ENCODE measurements at regions not wholly inside any gene's neighbourhood (a gene's known extent, or its start where the extent isn't known, plus 50 kb on each side); places are given as distances from the start of the nearest gene placed in this dataset.
"Not testable (repeated sequence)": the region's sequence is repeated elsewhere in the genome, so short reads cannot be mapped to it uniquely, and the experiment has no call there.

DNA sequence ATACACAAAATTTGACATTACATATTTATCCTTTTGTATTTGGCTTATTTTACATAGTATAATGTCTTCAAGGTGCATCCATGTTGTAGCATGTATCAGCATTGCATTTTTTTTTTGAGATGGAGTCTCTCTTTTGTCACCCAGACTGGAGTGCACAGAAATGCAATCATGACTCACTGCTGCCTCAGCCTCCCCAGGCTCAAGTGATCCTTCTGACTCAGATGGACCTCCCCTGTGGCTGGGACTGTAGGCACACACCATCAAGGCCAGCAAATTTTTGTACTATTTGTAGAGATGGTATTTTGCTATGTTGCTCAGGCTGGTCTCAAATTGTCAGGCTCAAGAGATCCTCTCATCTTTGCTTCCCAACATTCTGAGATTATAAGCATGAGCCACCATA, 214.4 kb upstream of the ALG10B start:
- DNase-seq (ENCODE audit: extremely low read depth, low read depth), result no peak
- TF ChIP-seq, protein P1, sequence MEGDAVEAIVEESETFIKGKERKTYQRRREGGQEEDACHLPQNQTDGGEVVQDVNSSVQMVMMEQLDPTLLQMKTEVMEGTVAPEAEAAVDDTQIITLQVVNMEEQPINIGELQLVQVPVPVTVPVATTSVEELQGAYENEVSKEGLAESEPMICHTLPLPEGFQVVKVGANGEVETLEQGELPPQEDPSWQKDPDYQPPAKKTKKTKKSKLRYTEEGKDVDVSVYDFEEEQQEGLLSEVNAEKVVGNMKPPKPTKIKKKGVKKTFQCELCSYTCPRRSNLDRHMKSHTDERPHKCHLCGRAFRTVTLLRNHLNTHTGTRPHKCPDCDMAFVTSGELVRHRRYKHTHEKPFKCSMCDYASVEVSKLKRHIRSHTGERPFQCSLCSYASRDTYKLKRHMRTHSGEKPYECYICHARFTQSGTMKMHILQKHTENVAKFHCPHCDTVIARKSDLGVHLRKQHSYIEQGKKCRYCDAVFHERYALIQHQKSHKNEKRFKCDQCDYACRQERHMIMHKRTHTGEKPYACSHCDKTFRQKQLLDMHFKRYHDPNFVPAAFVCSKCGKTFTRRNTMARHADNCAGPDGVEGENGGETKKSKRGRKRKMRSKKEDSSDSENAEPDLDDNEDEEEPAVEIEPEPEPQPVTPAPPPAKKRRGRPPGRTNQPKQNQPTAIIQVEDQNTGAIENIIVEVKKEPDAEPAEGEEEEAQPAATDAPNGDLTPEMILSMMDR (IDR thresholded peaks at IDR 0.05; ENCODE audit: low read depth, low read length), result no peak

DNA sequence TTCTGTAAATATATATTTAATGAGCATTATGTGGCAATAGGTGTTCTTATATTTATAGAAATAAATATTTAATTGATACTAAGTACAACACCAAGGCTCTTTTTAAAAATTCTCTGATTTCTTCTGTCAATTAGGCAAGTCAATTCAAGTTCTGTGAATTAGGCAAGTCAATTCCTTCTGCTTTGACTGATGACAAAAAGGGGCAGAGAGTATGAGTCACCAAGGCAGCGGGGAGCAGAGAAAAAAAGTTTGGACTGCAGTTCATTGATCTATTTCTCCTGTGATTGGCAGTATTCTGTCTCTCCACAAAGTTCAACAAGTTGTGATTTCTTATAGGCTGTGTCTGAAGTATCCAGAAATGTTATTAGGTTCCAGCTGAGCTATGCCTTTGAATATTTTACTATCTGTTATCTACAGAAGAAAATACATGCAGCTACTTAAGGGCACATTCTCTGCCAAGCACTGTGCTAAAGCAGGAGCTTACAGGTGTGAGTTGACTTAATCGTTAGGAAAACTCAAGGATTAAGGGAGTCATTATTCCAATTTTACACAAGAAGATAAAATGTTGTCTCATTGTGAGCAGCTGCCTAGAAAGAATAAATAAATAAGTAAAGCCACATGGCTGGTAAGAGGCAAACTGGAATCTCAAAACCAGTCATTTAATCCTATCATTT, 206.4 kb upstream of the ALG10B start:
- TF ChIP-seq, protein P1 (IDR thresholded peaks at IDR 0.05; ENCODE audit: low read depth, low read length), result no peak
- no peak for DNase-seq (ENCODE audit: extremely low read depth, low read depth)

DNA sequence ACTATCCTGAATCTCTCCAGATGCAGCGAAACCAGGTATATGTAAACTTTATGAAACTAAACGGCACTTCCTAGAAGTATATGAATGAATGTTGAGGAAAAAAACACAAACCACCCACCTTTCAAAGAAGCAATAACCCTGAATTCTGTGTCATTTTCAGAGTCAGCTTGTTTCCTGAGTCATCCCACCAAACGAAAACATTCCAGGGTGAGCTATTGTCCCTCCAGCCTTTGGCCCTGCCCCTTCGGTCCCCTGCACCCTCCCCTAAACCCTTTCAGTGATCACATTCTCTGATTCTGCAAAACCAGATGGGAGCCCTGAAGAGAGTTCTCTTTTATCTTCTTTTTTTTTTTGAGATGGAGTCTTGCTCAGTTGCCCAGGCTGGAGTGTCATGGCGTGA, 202.6 kb upstream of the ALG10B start:
- TF ChIP-seq, protein P1 (IDR thresholded peaks at IDR 0.05; ENCODE audit: low read depth, low read length), result no peak
- DNase-seq (ENCODE audit: extremely low read depth, low read depth), result no peak

DNA sequence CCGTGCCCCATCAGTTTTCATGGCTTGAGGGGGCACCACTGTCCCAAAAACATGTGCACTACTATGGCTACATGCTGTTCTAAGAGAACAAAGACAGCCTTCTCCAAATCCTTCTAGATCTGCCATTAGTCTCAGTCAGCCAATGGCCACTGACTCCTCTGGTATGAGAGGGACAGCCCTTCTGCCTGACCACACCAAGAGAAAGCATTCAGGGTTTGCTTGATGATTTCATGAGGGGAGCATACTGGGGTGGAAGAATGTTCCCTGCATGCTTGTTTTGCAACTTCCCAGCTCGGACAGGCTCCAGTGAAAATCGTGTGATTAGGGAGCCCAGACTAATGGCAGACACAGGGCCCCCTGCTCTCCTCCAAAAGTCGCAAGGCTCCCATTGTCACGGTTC, 199.6 kb upstream of the ALG10B start:
- TF ChIP-seq, protein P1 (IDR thresholded peaks at IDR 0.05; ENCODE audit: low read depth, low read length), result no peak
- no peak for DNase-seq (ENCODE audit: extremely low read depth, low read depth)

DNA sequence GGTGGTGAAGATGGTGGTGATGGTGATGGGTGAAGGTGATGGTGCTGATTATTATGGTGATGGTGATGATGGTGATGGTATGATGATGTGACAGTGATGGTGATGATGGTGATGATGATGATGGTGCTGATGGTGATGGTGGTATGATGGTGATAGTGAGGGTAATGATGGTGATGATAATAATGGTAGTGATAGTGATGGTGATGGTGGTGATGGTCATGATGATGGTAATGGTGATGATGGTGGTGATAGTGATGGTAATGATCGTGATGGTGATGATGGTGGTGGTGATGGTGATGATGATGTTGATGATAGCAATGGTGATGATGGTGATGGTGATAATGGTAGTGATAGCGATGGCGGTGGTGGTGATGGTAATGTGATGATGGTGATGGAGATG, 197.9 kb upstream of the ALG10B start:
- TF ChIP-seq, protein P1 (IDR thresholded peaks at IDR 0.05; ENCODE audit: low read depth, low read length), result no peak
- DNase-seq (ENCODE audit: extremely low read depth, low read depth), result no peak

DNA sequence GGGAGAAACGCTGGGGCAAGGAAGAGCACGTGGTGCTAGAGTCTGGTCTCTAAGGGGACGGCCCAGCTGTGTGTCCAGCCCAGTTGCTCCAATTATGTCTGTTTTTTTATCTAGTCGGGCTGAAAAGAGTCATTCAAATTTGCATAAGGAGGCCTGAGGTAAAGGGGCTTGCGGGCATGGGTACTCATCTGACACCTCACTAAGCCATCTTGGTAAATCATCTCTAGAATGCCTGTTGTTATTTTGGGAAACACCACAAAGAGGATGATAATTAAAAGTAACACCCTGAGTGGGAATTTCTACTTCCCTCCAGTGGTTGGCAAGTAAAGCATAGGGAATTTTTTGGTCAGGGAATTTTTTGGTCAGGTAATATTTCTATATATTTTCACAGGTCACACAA, 196.1 kb upstream of the ALG10B start:
- TF ChIP-seq, protein P1 (IDR thresholded peaks at IDR 0.05; ENCODE audit: low read depth, low read length), result no peak
- no peak for DNase-seq (ENCODE audit: extremely low read depth, low read depth)

DNA sequence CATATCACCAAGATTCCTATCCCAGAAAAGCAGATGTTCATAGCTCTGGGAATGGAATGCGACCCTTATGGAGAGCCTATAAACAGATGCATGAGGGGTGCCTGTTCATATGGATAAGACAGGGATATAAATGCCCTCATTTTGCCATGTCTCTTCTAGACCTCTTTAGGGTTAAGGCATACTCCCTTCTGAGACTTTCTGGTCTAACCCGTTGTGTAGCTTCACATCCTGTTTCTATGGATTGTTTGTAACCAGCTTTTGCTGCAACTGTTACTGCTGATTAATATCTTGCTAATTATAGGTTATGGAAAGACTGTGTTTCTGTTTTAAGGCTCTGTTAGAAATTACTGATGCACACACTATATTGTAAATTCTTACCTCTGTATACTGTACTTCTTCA, 193.5 kb upstream of the ALG10B start:
- DNase-seq (ENCODE audit: extremely low read depth, low read depth), result not testable (repeated sequence)

DNA sequence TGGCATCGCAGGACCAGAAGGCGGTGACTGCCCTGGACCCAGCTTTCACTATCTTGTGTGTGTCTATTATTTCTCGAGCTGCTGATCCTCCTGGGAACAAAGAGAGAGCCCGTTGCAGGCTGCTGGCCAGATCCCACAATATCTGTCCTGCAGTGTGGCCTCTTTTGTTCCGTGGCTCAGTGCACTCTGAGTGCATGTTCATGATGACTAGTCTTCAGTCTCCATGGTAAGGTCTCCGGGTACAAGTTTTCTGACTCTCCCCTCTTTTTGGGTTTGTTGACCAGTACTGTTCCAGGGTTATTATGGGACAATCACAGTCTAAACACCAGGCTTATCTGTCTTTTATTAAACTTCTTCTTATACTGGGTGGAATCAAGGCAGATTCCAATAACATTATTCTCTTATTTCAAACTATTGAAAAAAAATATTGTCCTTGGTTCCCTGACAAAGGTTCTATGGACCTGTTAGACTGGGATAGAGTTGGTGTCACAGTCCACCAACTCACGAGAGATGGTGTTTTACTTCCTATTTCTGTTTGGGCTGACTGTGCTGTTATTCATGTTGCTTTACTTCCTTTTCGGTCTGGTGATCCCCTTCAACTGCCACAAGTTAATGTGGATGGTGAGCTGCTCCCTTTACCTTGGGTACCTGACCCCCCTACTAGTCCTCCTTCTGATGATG, 192.9 kb upstream of the ALG10B start:
- TF ChIP-seq, protein P1 (IDR thresholded peaks at IDR 0.05; ENCODE audit: low read depth, low read length), result no peak
- DNase-seq (ENCODE audit: extremely low read depth, low read depth), result no peak
